ENCODE measurements at regions not wholly inside any gene's neighbourhood (a gene's known extent, or its start where the extent isn't known, plus 50 kb on each side); places are given as distances from the start of the nearest gene placed in this dataset.

DNA sequence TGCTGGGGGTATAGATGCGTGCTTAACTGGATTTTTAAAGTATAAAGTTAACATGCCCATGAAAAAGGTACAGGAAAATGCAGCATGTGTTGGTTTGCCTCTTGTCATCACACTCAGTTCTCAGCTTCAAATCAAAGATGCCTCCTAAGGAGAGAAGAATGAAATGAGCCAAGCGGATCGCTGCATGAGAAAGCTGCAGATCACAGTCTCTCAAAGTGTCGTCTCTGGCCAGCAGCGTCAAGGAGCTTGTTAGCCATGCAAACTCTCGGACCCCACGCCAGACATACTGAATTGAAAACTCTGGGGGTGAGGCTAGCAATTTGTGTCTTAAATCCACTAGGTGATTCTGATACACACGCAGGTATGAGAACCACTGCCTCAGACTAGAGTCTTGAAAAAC lies 297.2 kb downstream of the AJAP1 start (continued):
- TF ChIP-seq, protein P1, sequence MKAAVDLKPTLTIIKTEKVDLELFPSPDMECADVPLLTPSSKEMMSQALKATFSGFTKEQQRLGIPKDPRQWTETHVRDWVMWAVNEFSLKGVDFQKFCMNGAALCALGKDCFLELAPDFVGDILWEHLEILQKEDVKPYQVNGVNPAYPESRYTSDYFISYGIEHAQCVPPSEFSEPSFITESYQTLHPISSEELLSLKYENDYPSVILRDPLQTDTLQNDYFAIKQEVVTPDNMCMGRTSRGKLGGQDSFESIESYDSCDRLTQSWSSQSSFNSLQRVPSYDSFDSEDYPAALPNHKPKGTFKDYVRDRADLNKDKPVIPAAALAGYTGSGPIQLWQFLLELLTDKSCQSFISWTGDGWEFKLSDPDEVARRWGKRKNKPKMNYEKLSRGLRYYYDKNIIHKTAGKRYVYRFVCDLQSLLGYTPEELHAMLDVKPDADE (IDR thresholded peaks at IDR 0.05): no peak
- TF ChIP-seq, protein P2, sequence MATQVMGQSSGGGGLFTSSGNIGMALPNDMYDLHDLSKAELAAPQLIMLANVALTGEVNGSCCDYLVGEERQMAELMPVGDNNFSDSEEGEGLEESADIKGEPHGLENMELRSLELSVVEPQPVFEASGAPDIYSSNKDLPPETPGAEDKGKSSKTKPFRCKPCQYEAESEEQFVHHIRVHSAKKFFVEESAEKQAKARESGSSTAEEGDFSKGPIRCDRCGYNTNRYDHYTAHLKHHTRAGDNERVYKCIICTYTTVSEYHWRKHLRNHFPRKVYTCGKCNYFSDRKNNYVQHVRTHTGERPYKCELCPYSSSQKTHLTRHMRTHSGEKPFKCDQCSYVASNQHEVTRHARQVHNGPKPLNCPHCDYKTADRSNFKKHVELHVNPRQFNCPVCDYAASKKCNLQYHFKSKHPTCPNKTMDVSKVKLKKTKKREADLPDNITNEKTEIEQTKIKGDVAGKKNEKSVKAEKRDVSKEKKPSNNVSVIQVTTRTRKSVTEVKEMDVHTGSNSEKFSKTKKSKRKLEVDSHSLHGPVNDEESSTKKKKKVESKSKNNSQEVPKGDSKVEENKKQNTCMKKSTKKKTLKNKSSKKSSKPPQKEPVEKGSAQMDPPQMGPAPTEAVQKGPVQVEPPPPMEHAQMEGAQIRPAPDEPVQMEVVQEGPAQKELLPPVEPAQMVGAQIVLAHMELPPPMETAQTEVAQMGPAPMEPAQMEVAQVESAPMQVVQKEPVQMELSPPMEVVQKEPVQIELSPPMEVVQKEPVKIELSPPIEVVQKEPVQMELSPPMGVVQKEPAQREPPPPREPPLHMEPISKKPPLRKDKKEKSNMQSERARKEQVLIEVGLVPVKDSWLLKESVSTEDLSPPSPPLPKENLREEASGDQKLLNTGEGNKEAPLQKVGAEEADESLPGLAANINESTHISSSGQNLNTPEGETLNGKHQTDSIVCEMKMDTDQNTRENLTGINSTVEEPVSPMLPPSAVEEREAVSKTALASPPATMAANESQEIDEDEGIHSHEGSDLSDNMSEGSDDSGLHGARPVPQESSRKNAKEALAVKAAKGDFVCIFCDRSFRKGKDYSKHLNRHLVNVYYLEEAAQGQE (IDR thresholded peaks at IDR 0.05; ENCODE audit: unreplicated experiment): no peak
- TF ChIP-seq, protein P3, sequence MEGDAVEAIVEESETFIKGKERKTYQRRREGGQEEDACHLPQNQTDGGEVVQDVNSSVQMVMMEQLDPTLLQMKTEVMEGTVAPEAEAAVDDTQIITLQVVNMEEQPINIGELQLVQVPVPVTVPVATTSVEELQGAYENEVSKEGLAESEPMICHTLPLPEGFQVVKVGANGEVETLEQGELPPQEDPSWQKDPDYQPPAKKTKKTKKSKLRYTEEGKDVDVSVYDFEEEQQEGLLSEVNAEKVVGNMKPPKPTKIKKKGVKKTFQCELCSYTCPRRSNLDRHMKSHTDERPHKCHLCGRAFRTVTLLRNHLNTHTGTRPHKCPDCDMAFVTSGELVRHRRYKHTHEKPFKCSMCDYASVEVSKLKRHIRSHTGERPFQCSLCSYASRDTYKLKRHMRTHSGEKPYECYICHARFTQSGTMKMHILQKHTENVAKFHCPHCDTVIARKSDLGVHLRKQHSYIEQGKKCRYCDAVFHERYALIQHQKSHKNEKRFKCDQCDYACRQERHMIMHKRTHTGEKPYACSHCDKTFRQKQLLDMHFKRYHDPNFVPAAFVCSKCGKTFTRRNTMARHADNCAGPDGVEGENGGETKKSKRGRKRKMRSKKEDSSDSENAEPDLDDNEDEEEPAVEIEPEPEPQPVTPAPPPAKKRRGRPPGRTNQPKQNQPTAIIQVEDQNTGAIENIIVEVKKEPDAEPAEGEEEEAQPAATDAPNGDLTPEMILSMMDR (conservative IDR thresholded peaks at IDR 0.05; ENCODE audit: low read depth in 2 of 2): no peak
- no peak for TF ChIP-seq ZNF114 (CRISPR knock-in tag; IDR thresholded peaks at IDR 0.05)

DNA sequence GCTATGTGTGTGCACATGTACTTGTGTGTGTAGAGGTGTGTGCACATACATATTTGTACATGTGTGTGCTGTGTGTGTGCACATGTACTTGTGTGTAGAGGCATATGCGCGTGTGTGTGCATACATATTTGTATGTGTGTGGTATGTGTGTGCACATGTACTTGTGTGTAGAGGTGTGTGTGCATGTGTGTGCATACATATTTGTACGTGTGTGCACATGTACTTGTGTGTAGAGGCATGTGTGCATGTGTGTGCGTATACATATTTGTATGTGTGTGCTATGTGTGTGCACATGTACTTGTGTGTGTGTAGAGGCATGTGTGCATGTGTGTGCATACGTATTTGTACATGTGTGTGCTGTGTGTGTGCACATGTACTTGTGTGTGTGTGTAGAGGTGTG lies 291.9 kb downstream of the AJAP1 start:
- Histone ChIP-seq H3K4me2 (no peak overlapping the region), H3K9me2 (ENCODE audit: insufficient read depth) (no peaks in the 10 kb centered on the region), H4K20me1 (replicated peaks; ENCODE audit: insufficient read depth) (no peaks in the 10 kb centered on the region), H3K27ac (ENCODE audit: low read depth) (no peak overlapping the region), H3F3A (replicated peaks; ENCODE audit: low read depth) (no peaks in the 10 kb centered on the region), H3K4me1 (ENCODE audit: insufficient read depth) (no peaks in the 10 kb centered on the region), H3K79me2 (replicated peaks; ENCODE audit: insufficient read depth) (no peaks in the 10 kb centered on the region), H3K36me3 (ENCODE audit: insufficient read depth) (no peaks in the 10 kb centered on the region; the same call in none of the 2 replicates), H3K4me3 (no peak overlapping the region), H3K27me3 (ENCODE audit: insufficient read depth) (no peaks in the 10 kb centered on the region), H2AFZ (no peak overlapping the region)
- Mint-ChIP-seq H3K4me1 (no peaks in the 10 kb centered on the region), H3K27ac (no peak overlapping the region), H3K9me3 (peaks cover 8% of the 10 kb centered on the region; the same call in 2 of the 3 replicates), H3K36me3 (ENCODE audit: low read depth) (0 out of 3 replicates have a peak, but pooled peaks cover 5% of the 10 kb centered on the region), H3K4me3 (no peak overlapping the region), H3K27me3 (ENCODE audit: insufficient read depth, low read depth, poor library complexity) (peaks cover 5% of the 10 kb centered on the region)
- ATAC-seq (no peak), DNase-seq (ENCODE audit: low spot score) (no peak)
- TF ChIP-seq JUNB (IDR thresholded peaks at IDR 0.05; ENCODE audit: unreplicated experiment) (no peak), CREB1 (CRISPR knock-in tag; IDR thresholded peaks at IDR 0.05; ENCODE audit: low read depth) (no peak), POLR2AphosphoS5 (IDR thresholded peaks at IDR 0.05; ENCODE audit: low read depth) (no peak), ZNF331 (CRISPR knock-in tag; IDR thresholded peaks at IDR 0.05; ENCODE audit: low read depth) (no peak), EZH2phosphoT487 (IDR thresholded peaks at IDR 0.05; ENCODE audit: unreplicated experiment) (no peak), ZNF114 (CRISPR knock-in tag; IDR thresholded peaks at IDR 0.05) (no peak), NANOG (IDR thresholded peaks at IDR 0.05; ENCODE audit: borderline replicate concordance) (no peak), STAT1 (IDR thresholded peaks at IDR 0.05; ENCODE audit: unreplicated experiment) (no peak), EZH2 (IDR thresholded peaks at IDR 0.05; ENCODE audit: low read depth, unreplicated experiment) (no peak)
- TF ChIP-seq, protein P2 (IDR thresholded peaks at IDR 0.05; ENCODE audit: unreplicated experiment): no peak
- TF ChIP-seq, protein P1 (IDR thresholded peaks at IDR 0.05): no peak
